Panc1 (cell line): ENCODE measurements at regions not wholly inside any gene's neighbourhood (a gene's known extent, or its start where the extent isn't known, plus 50 kb on each side); places are given as distances from the start of the nearest gene placed in this dataset.

Experiments
- ATAC-seq: fragments of 200-7000 bp; cut with Tn5 transposase; 2 replicates; pipeline ENCODE4 v1.9.1; 2020; ENCODE audit warnings: mild to moderate bottlenecking, moderate library complexity
- BruUV-seq: library from RNA; stranded (reverse); fragments of 400-500 nt; replicated peaks from 2 replicates; lab custom pipeline; 2021; lab: Mats Ljungman, UMichigan
- CTCF ChIA-PET: fragments of 300-600 bp; sonication (Branson Sonifier 250); formaldehyde crosslinking; loops from one replicate; lab custom pipeline; 2022; ENCODE audit warnings: antibody characterized with exemption; lab: Charles Lee
- POLR2A ChIA-PET: fragments of 300-600 bp; sonication (Branson Sonifier 250); formaldehyde crosslinking; loops from one replicate; lab custom pipeline; 2022; ENCODE audit warnings: antibody characterized with exemption; lab: Charles Lee
- DNase-seq: peaks from one replicate; pipeline ENCODE4 v3.0.0-alpha.2; 2010; ENCODE audit warnings: low read depth, low spot score
- H3K27ac ChIP-seq: 2 replicates; pipeline ENCODE4 v1.5.1; 2011; ENCODE audit warnings: mild to moderate bottlenecking, low read length, inconsistent platforms
- H3K27me3 ChIP-seq: fragments of 200-500 bp; sonication (Bioruptor generic); 2 replicates; pipeline ENCODE4 v1.6.0; 2014; ENCODE audit warnings: low read length, inconsistent platforms; ENCODE audit not compliant: control insufficient read depth, insufficient read depth
- H3K36me3 ChIP-seq: fragments of 200-500 bp; sonication (Bioruptor generic); 2 replicates; pipeline ENCODE4 v1.5.1; 2014; ENCODE audit warnings: inconsistent platforms, mild to moderate bottlenecking, low read length, moderate library complexity; ENCODE audit not compliant: control insufficient read depth, insufficient read depth
- H3K4me1 ChIP-seq: 2 replicates; pipeline ENCODE4 v1.5.1; 2011; ENCODE audit warnings: inconsistent platforms, mild to moderate bottlenecking, low read length, moderate library complexity; ENCODE audit not compliant: control insufficient read depth, insufficient read depth
- H3K4me3 ChIP-seq, 2 experiments: 2 replicates each; pipeline ENCODE4 v1.5.1; 2011 to 2012; ENCODE audit warnings: low read depth in 2 of 2, low read length in 2 of 2, mild to moderate bottlenecking in 2 of 2, inconsistent platforms in 1 of 2, moderate library complexity in 1 of 2
- H3K9me3 ChIP-seq: fragments of 200-500 bp; sonication (Bioruptor generic); 2 replicates; pipeline ENCODE4 v1.5.1; 2014; ENCODE audit warnings: low read depth, mild to moderate bottlenecking, inconsistent platforms, low read length, moderate library complexity; ENCODE audit not compliant: control insufficient read depth, insufficient read depth
- POLR2AphosphoS5 ChIP-seq: IDR thresholded peaks from 2 replicates; pipeline ENCODE4 v1.6.1; 2012; ENCODE audit warnings: mild to moderate bottlenecking, low read depth, low read length, moderate library complexity
- SIN3A ChIP-seq: IDR thresholded peaks from 2 replicates; pipeline ENCODE4 v1.6.1; 2012; ENCODE audit warnings: low read depth, mild to moderate bottlenecking, low read length, moderate library complexity, borderline replicate concordance; ENCODE audit not compliant: insufficient read depth
- TCF7L2 ChIP-seq: IDR thresholded peaks from 2 replicates; pipeline ENCODE4 v1.6.1; 2011; ENCODE audit warnings: mild to moderate bottlenecking, low read depth, low read length, inconsistent platforms
- in situ Hi-C: cut with HindIII; loops from 2 replicates; pipeline ENCODE4 v1.10.0; 2016; ENCODE audit warnings: low sequenced_read_pairs, low pct_unique_long_range_greater_than_20kb
- intact Hi-C: fragments of 100-400 bp; cut with micrococcal nuclease; formaldehyde crosslinking; loops from one replicate; pipeline ENCODE4 v1.10.0; 2022; ENCODE audit not compliant: unreplicated experiment
- TF ChIP-seq, protein P1 (sequence below), 2 experiments: IDR thresholded peaks; 2 replicates each; pipeline ENCODE4 v1.6.1; 2011 to 2012; ENCODE audit warnings: low read depth in 2 of 2, control low read depth in 1 of 2, low read length in 1 of 2, mild to moderate bottlenecking in 1 of 2, moderate library complexity in 1 of 2; ENCODE audit not compliant: insufficient read depth in 1 of 2
- TF ChIP-seq, protein P2 (sequence below): fragments of 450-650 bp; IDR thresholded peaks from 2 replicates; pipeline ENCODE4 v1.5.1; 2017; ENCODE audit warnings: mild to moderate bottlenecking

DNA sequence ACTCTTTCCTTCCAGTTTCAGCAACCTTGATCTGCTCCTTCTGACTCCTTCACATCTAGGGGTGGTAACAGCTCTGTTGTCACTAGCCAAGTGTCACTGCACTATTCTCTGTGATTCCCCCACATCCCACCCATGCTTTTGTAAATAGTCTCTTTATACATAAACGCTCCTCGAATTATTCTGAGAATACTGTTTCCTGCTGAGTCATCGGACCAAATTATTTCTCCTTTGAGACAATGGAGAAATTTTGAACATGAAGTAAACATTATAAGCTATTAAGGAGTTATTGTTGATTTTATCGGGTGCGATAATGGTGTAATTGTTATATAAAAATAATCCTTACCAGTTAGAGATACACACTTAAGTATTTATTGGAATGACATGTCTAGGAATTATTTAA lies 245.1 kb upstream of the RPS6KA3 start:
- Histone ChIP-seq H3K36me3 (no peaks in the 10 kb centered on the region), H3K4me3 (no peak overlapping the region), H3K27me3 (no peaks in the 10 kb centered on the region), H3K9me3 (no peaks in the 10 kb centered on the region), H3K4me1 (no peaks in the 10 kb centered on the region), H3K27ac (no peak overlapping the region)
- intact Hi-C loops (no loop called here), in situ Hi-C loops (no loop called here)
- POLR2A ChIA-PET, result no interaction called here
- no peak for ATAC-seq
- TF ChIP-seq TCF7L2 (no peak), POLR2AphosphoS5 (no peak), SIN3A (no peak)
- TF ChIP-seq, protein P1, sequence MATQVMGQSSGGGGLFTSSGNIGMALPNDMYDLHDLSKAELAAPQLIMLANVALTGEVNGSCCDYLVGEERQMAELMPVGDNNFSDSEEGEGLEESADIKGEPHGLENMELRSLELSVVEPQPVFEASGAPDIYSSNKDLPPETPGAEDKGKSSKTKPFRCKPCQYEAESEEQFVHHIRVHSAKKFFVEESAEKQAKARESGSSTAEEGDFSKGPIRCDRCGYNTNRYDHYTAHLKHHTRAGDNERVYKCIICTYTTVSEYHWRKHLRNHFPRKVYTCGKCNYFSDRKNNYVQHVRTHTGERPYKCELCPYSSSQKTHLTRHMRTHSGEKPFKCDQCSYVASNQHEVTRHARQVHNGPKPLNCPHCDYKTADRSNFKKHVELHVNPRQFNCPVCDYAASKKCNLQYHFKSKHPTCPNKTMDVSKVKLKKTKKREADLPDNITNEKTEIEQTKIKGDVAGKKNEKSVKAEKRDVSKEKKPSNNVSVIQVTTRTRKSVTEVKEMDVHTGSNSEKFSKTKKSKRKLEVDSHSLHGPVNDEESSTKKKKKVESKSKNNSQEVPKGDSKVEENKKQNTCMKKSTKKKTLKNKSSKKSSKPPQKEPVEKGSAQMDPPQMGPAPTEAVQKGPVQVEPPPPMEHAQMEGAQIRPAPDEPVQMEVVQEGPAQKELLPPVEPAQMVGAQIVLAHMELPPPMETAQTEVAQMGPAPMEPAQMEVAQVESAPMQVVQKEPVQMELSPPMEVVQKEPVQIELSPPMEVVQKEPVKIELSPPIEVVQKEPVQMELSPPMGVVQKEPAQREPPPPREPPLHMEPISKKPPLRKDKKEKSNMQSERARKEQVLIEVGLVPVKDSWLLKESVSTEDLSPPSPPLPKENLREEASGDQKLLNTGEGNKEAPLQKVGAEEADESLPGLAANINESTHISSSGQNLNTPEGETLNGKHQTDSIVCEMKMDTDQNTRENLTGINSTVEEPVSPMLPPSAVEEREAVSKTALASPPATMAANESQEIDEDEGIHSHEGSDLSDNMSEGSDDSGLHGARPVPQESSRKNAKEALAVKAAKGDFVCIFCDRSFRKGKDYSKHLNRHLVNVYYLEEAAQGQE (IDR thresholded peaks at IDR 0.05; ENCODE audit: insufficient read depth in 1 of 2, low read depth in 2 of 2, low read length in 1 of 2), result no peak
- TF ChIP-seq, protein P2, sequence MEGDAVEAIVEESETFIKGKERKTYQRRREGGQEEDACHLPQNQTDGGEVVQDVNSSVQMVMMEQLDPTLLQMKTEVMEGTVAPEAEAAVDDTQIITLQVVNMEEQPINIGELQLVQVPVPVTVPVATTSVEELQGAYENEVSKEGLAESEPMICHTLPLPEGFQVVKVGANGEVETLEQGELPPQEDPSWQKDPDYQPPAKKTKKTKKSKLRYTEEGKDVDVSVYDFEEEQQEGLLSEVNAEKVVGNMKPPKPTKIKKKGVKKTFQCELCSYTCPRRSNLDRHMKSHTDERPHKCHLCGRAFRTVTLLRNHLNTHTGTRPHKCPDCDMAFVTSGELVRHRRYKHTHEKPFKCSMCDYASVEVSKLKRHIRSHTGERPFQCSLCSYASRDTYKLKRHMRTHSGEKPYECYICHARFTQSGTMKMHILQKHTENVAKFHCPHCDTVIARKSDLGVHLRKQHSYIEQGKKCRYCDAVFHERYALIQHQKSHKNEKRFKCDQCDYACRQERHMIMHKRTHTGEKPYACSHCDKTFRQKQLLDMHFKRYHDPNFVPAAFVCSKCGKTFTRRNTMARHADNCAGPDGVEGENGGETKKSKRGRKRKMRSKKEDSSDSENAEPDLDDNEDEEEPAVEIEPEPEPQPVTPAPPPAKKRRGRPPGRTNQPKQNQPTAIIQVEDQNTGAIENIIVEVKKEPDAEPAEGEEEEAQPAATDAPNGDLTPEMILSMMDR, result no peak
- BruUV-seq, result no TSS peak
- CTCF ChIA-PET, result no interaction called here
- DNase-seq, result no peak

DNA sequence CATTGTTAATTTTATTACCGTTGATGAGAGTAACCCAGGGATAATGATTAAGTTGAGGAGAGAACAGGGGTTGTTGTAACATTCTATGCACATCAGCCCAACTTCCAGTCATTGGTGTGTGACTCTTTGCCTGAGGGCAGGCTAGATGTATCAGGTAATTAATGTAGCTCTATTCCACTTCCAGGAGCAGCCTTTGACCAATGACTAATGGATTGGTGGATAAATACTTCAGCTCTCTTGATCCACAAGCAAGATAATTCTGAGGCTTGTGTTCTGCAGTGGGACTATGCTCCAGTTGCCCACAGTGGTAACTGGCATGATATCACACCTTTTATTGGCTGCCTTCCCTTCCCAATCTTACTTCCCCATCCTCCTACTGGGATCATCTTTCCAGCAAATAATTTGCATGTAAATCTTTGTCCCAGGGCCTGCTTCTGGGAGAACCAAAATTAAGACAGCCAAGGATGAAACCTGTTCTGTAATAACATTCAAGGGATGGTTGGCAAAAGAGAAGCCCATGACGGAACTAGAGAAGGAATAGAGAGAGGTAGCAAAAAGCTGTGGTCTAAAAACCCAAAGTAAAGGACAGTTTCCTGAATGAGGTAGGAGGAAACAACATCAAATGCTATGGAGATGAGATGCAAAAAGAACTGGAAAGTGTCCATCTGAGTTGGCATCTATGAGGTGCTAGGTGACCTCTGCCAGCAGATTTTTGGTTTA lies 241.4 kb upstream of the RPS6KA3 start:
- no peak for TF ChIP-seq SIN3A
- TF ChIP-seq TCF7L2, result no peak
- TF ChIP-seq, protein P1 (IDR thresholded peaks at IDR 0.05; ENCODE audit: insufficient read depth in 1 of 2, low read depth in 2 of 2, low read length in 1 of 2), result no peak
- TF ChIP-seq POLR2AphosphoS5, result no peak
- TF ChIP-seq, protein P2, result no peak
- POLR2A ChIA-PET, result no interaction called here
- ATAC-seq (no peak), DNase-seq (no peak)
- in situ Hi-C loops (no loop called here), intact Hi-C loops (no loop called here)
- Histone ChIP-seq H3K27me3 (no peaks in the 10 kb centered on the region), H3K36me3 (no peaks in the 10 kb centered on the region), H3K4me3 (no peak overlapping the region), H3K4me1 (no peaks in the 10 kb centered on the region), H3K27ac (no peak overlapping the region), H3K9me3 (no peaks in the 10 kb centered on the region)
- CTCF ChIA-PET, result no interaction called here
- no TSS peak for BruUV-seq
